GM12874 (cell line): ENCODE measurements at regions not wholly inside any gene's neighbourhood (a gene's known extent, or its start where the extent isn't known, plus 50 kb on each side); places are given as distances from the start of the nearest gene placed in this dataset.

Experiments
- CTCF ChIP-seq: IDR thresholded peaks from 2 replicates; pipeline ENCODE4 v1.5.1; 2011; ENCODE audit warnings: low read depth, mild to moderate bottlenecking, control low read depth, low read length, moderate library complexity; ENCODE audit not compliant: insufficient read depth

GRCh38 chr10:90417476-90418210 lies 440.2 kb downstream of the HTR7 start:
- TF ChIP-seq CTCF: no peak

DNA sequence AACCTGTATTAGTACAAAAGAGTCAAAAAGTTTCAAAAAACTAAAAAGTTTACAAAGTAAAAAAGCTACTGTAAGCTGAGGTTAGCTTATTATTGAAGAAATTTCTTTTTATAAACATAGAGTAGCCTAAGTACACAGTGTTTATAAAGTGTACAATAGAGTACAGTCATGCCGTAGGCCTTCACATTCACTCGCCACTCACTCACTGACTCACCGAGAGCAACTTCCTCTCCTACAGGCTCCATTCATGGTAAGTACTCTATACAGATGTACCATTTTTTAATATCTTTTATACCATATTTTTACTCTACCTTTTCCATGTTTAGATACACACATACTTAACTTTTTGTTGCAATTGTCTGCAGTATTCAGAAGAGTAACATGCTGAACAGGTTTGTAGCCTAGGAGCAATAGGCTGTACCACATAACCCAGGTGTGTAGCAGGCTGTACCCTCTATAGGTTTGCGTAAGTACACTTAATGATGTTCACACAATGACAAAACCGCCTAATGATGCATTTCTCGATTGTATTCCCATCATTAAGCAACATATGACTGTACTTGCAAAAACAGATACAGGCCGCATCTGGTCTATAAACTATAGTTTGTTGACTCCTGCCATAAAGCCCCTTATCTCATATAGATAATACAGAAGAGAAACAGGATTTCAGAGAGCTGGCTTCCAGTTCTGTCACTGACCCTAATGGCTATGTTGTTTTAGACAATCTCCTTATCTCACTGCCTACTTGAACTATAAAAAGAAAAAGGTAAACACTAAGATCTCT lies 438.8 kb downstream of the HTR7 start:
- TF ChIP-seq CTCF: no peak

DNA sequence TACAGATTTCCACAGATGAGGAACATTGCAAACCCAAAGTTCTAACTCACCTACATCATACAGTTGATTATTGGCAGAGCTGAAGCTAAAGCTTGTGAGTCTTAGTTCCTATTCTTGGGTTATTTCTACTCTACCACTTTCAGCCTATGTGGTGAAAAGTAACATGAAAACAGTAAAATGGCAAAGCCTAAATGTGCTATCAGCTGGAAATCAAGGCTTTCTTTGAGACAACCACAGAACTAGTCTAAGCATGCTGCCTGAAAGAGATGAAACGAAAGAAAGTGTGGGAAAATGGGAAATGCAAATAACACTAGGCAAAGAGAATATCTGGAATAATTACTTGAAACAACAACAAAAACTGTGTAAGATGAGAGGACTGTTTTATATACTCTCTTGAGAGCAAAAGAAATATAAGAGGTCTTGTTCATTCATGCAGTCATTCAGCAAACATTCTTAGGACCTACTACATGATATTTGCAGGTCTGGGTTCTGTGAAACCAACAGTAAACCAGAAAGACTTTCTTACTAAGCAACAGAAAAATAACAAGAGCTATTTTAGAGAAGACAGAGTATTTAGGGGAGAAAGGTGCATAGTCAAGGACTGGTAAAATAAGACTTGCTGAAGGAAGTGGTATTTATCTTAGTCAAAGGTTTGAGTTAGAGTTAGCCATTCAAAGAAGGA lies 437.1 kb downstream of the HTR7 start:
- no peak for TF ChIP-seq CTCF

- TF ChIP-seq CTCF: no peak
Measured at GRCh38 chr10:90421874-90422273, 436.0 kb downstream of the HTR7 start.

- no peak for TF ChIP-seq CTCF
Measured at GRCh38 chr10:90424730-90425129, 433.1 kb downstream of the HTR7 start.

DNA sequence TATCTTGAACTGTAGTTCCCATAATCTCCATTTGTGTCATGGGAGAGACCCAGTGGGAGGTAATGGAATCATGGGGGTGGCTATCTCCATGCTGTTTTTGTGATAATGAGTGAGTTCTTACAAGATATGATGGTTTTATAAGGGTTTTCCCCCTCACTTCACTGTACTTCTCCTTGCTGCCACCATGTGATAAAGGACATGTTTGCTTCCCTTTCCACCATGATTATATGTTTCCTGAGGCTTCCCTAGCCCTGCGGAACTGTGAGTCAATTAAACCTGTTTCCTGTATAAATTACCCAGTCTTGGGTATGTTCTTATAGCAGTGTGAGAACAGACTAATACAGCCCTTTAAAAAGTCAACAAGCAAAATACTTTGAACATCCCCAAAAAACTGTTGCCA lies 427.7 kb downstream of the HTR7 start:
- no peak for TF ChIP-seq CTCF

DNA sequence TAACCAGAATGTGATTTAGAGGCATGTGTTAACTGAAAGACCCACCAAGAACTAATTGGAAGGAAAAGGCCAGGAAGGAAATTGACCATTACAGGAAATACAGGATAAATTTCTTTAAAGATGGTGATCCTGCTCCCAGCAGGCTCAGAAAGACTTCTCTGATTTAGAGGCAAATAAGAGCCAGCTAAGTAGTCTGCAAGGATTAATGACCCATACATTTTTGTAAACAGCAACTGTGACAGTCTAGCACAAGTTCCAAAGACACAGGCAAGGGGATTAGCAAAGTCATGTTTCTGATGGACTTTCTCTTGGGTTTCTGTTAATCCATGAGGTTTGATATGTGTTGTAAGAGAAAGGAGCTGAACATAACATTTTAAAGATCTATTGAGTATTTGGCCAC lies 425.0 kb downstream of the HTR7 start:
- no peak for TF ChIP-seq CTCF
